LNCaP clone FGC (cell line): ENCODE measurements at regions not wholly inside any gene's neighbourhood (a gene's known extent, or its start where the extent isn't known, plus 50 kb on each side); places are given as distances from the start of the nearest gene placed in this dataset.

ENCODE experiments used
- DNase-seq: peaks from one replicate; pipeline ENCODE4 v3.0.0-alpha.2; 2011; ENCODE audit warnings: low read depth
- H3K4me3 ChIP-seq: 2 replicates; pipeline ENCODE4 v1.5.1; 2011; ENCODE audit warnings: mild to moderate bottlenecking, low read depth, low read length, control low read depth
- CTCF ChIP-seq: IDR thresholded peaks from 2 replicates; pipeline ENCODE4 v1.5.1; 2012; ENCODE audit warnings: mild to moderate bottlenecking; ENCODE audit not compliant: control insufficient read depth, insufficient read depth; ENCODE audit errors: extremely low read depth

GRCh38 chr21:28112511-28112910 is 880.2 kb downstream of the LTN1 start:
- H3K4me3 ChIP-seq = no peak overlapping the region
- no peak for DNase-seq
- no peak for TF ChIP-seq CTCF

- no peak overlapping the region for H3K4me3 ChIP-seq
- DNase-seq = no peak
- no peak for TF ChIP-seq CTCF
These were observed 881.5 kb downstream of the LTN1 start for GRCh38 chr21:28111151-28111619.

GRCh38 chr21:28110716-28111115 is 882.0 kb downstream of the LTN1 start:
- TF ChIP-seq CTCF = no peak
- H3K4me3 ChIP-seq = no peak overlapping the region

GRCh38 chr21:28110074-28110473 is 882.6 kb downstream of the LTN1 start:
- no peak for TF ChIP-seq CTCF
- H3K4me3 ChIP-seq = no peak overlapping the region
- no peak for DNase-seq

More at GRCh38 chr21:28110716-28111115, 882.0 kb downstream of the LTN1 start:
- no peak for DNase-seq

GRCh38 chr21:28106370-28106890 is 886.2 kb downstream of the LTN1 start:
- TF ChIP-seq CTCF = no peak
- no peak overlapping the region for H3K4me3 ChIP-seq
- no peak for DNase-seq

GRCh38 chr21:28104346-28104745 is 888.3 kb downstream of the LTN1 start:
- no peak overlapping the region for H3K4me3 ChIP-seq
- no peak for TF ChIP-seq CTCF
- DNase-seq = no peak

- no peak for TF ChIP-seq CTCF
- no peak overlapping the region for H3K4me3 ChIP-seq
- DNase-seq = no peak
These were observed 892.3 kb downstream of the LTN1 start for GRCh38 chr21:28100366-28100765.
